IMR-90 (cell line): ENCODE measurements at regions not wholly inside any gene's neighbourhood (a gene's known extent, or its start where the extent isn't known, plus 50 kb on each side); places are given as distances from the start of the nearest gene placed in this dataset.

Experiments used
- BHLHE40 ChIP-seq: fragments of 150-350 bp; IDR thresholded peaks from 2 replicates; pipeline ENCODE4 v1.6.1; 2016; ENCODE audit warnings: mild to moderate bottlenecking, low read depth, low read length
- CEBPB ChIP-seq: IDR thresholded peaks from 2 replicates; pipeline ENCODE4 v1.6.1; 2012; ENCODE audit warnings: low read depth, low read length, improper control_type of control experiment
- CHD1 ChIP-seq: IDR thresholded peaks from 2 replicates; pipeline ENCODE4 v1.6.1; 2012; ENCODE audit warnings: low read depth, low read length, improper control_type of control experiment
- MAFK ChIP-seq: IDR thresholded peaks from 2 replicates; pipeline ENCODE4 v1.6.1; 2012; ENCODE audit warnings: low read depth, low read length, improper control_type of control experiment
- MXI1 ChIP-seq: IDR thresholded peaks from 2 replicates; pipeline ENCODE4 v1.6.1; 2012; ENCODE audit warnings: low read depth, mild to moderate bottlenecking, low read length, moderate library complexity, borderline replicate concordance
- POLR2A ChIP-seq: IDR thresholded peaks from 2 replicates; pipeline ENCODE4 v1.6.1; 2012; ENCODE audit warnings: mild to moderate bottlenecking, low read depth, low read length
- RAD21 ChIP-seq: IDR thresholded peaks from 2 replicates; pipeline ENCODE4 v1.6.1; 2012; ENCODE audit warnings: low read length, improper control_type of control experiment
- RCOR1 ChIP-seq: IDR thresholded peaks from 2 replicates; pipeline ENCODE4 v1.6.1; 2012; ENCODE audit warnings: mild to moderate bottlenecking, low read length, improper control_type of control experiment; ENCODE audit not compliant: insufficient replicate concordance
- RFX5 ChIP-seq: IDR thresholded peaks from 2 replicates; pipeline ENCODE4 v1.8.0; 2012; ENCODE audit warnings: low read depth, mild to moderate bottlenecking, low read length, moderate library complexity
- SMC3 ChIP-seq: fragments of 150-350 bp; IDR thresholded peaks from 2 replicates; pipeline ENCODE4 v1.6.1; 2016; ENCODE audit warnings: low read depth, mild to moderate bottlenecking, antibody characterized with exemption, low read length, moderate library complexity
- TF ChIP-seq, protein P1 (sequence below): conservative IDR thresholded peaks from 2 replicates; pipeline ENCODE4 v1.5.1; 2012; ENCODE audit warnings: mild to moderate bottlenecking, low read depth, low read length, improper control_type of control experiment
- TF ChIP-seq, protein P2 (sequence below): fragments of 150-350 bp; IDR thresholded peaks from 2 replicates; pipeline ENCODE4 v1.6.1; 2016; ENCODE audit warnings: low read depth, mild to moderate bottlenecking, low read length, moderate library complexity, borderline replicate concordance

DNA sequence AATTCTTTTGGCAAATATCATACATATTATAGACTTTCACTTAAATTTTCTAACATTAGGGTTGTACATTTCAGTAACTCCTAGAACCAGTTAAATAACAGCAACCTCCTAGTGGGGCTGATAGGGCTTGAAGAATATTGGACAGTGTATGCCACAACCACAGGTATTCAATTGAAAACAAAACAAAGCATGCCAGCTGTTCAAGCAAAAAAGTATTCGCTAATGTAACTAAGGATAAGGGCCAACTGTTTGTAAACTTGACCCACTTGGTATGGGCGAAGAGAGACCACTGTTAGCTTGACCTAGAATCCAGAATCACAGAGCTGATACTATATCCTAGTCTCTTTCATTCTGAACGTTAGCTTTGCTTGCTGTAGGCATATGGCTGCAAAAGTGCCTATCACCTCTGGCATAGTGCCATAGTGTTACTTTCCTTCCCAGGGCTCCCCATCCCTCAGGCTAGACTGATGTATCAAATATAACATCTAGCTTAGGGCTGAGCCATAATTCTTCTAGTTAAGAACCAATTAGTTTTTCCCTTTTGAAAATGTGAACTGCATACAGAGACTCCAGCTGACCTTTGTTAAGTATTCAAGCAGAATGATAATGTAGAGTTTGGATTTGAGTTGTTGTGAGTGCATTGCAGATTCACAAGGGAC, 458.8 kb upstream of the NRXN1 start:
- TF ChIP-seq MAFK (no peak), SMC3 (no peak), BHLHE40 (no peak), CEBPB (no peak), RFX5 (no peak), POLR2A (no peak), CHD1 (no peak), MXI1 (no peak), RAD21 (no peak), RCOR1 (no peak)
- TF ChIP-seq, protein P1, sequence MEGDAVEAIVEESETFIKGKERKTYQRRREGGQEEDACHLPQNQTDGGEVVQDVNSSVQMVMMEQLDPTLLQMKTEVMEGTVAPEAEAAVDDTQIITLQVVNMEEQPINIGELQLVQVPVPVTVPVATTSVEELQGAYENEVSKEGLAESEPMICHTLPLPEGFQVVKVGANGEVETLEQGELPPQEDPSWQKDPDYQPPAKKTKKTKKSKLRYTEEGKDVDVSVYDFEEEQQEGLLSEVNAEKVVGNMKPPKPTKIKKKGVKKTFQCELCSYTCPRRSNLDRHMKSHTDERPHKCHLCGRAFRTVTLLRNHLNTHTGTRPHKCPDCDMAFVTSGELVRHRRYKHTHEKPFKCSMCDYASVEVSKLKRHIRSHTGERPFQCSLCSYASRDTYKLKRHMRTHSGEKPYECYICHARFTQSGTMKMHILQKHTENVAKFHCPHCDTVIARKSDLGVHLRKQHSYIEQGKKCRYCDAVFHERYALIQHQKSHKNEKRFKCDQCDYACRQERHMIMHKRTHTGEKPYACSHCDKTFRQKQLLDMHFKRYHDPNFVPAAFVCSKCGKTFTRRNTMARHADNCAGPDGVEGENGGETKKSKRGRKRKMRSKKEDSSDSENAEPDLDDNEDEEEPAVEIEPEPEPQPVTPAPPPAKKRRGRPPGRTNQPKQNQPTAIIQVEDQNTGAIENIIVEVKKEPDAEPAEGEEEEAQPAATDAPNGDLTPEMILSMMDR: no peak
- TF ChIP-seq, protein P2, sequence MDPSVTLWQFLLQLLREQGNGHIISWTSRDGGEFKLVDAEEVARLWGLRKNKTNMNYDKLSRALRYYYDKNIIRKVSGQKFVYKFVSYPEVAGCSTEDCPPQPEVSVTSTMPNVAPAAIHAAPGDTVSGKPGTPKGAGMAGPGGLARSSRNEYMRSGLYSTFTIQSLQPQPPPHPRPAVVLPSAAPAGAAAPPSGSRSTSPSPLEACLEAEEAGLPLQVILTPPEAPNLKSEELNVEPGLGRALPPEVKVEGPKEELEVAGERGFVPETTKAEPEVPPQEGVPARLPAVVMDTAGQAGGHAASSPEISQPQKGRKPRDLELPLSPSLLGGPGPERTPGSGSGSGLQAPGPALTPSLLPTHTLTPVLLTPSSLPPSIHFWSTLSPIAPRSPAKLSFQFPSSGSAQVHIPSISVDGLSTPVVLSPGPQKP: no peak
